ENCODE measurements at regions not wholly inside any gene's neighbourhood (a gene's known extent, or its start where the extent isn't known, plus 50 kb on each side); places are given as distances from the start of the nearest gene placed in this dataset.

DNA sequence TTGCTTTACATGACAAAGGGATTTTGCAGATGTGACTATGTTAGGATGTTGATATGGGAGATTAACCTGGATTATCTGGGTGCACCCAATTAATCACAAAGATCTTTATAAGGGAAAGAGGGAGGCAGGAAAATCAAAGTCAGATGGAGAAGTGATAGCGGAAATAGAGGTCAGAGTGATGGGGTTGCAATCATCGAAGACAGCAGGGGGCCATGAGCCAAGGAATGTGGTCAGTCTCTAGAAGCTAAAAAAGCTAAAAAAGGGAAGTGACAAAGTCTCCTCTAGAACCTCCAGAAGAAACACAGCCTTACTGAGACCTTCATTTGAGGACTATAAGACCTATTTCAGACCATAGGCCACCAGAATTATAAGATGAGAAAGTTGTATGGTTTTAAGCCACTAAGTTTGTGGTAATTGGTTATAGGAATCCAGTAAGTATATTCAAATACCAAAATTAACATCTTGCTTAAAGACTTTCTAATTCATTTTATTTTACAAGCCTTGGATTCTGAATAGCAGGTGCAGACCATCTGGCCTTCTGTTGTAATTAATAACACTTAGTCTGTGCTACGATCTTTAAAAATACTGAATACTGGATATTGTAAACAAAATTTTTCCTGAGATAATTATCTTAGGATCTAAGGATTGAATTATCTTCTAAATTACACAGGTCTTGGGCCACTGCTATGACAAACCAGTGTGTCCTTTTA lies 493.4 kb upstream of the PCDH20 start:
- ChIA-PET CTCF (no interaction called here), POLR2A (no interaction called here)
- no peaks in the 10 kb centered on the region for H3K27me3 ChIP-seq (ENCODE audit: control insufficient read depth in 2 of 2, insufficient read depth in 2 of 2, low read length in 2 of 2)
- no peak overlapping the region for H3K27ac ChIP-seq (ENCODE audit: insufficient read depth, low read depth, low read length)
- no peak overlapping the region for H3K4me3 ChIP-seq (replicated peaks in 1 of 3; ENCODE audit: insufficient read depth in 1 of 3, low read depth in 1 of 3, low read length in 3 of 3)
- H3K9me3 ChIP-seq (replicated peaks; ENCODE audit: control insufficient read depth, insufficient read depth, low read length) = no peaks in the 10 kb centered on the region
- H3K4me1 ChIP-seq (ENCODE audit: control insufficient read depth, extremely low read depth, insufficient read depth, low read length) = no peaks in the 10 kb centered on the region
- dilution Hi-C loops (cut with MboI; ENCODE audit: extremely low pct_ligation_motif_present, low sequenced_read_pairs) = no loop called here
- no peaks in the 10 kb centered on the region for H4K20me1 ChIP-seq (replicated peaks; ENCODE audit: control insufficient read depth, extremely low read depth, insufficient read depth, low read length)
- no peak overlapping the region for H3K4me2 ChIP-seq (ENCODE audit: insufficient read depth, low read length)
- no peaks in the 10 kb centered on the region for H3K36me3 ChIP-seq (ENCODE audit: control insufficient read depth in 2 of 2, extremely low read depth in 1 of 2, insufficient read depth in 2 of 2, low read length in 2 of 2)
- BruUV-seq (replicated peaks) = no TSS peak
- H3K79me2 ChIP-seq (ENCODE audit: control insufficient read depth, insufficient read depth, low read length) = no peaks in the 10 kb centered on the region
- no peak overlapping the region for H3K9ac ChIP-seq (replicated peaks; ENCODE audit: extremely low read depth, insufficient read depth, low read length)
- DNase-seq (ENCODE audit: low read depth, low spot score) (no peak), FAIRE-seq (no peak)
- H3K9me1 ChIP-seq (replicated peaks; ENCODE audit: control insufficient read depth, extremely low read depth, insufficient read depth, low read length) = no peaks in the 10 kb centered on the region
- H2AFZ ChIP-seq (ENCODE audit: low read depth, low read length) = no peak overlapping the region
- no peak for TF ChIP-seq POLR2A (IDR thresholded peaks at IDR 0.05; ENCODE audit: low read depth, low read length)
- TF ChIP-seq EZH2 (IDR thresholded peaks at IDR 0.05; ENCODE audit: borderline replicate concordance, low read depth, low read length, severe bottlenecking) = no peak
- TF ChIP-seq, protein P1, sequence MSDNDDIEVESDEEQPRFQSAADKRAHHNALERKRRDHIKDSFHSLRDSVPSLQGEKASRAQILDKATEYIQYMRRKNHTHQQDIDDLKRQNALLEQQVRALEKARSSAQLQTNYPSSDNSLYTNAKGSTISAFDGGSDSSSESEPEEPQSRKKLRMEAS (IDR thresholded peaks at IDR 0.05; ENCODE audit: insufficient read depth, insufficient read length) = no peak
- no peak for TF ChIP-seq JUN (IDR thresholded peaks at IDR 0.05; ENCODE audit: borderline replicate concordance, insufficient read depth, insufficient read length, low read depth)
- TF ChIP-seq FOS (IDR thresholded peaks at IDR 0.05; ENCODE audit: borderline replicate concordance, insufficient read depth, low read length) = no peak
- no peak for TF ChIP-seq MYC (IDR thresholded peaks at IDR 0.05; ENCODE audit: low read depth, low read length)
- no peak for TF ChIP-seq POLR2AphosphoS5 (IDR thresholded peaks at IDR 0.05; ENCODE audit: insufficient read depth, low read depth, low read length)
- TF ChIP-seq, protein P2, sequence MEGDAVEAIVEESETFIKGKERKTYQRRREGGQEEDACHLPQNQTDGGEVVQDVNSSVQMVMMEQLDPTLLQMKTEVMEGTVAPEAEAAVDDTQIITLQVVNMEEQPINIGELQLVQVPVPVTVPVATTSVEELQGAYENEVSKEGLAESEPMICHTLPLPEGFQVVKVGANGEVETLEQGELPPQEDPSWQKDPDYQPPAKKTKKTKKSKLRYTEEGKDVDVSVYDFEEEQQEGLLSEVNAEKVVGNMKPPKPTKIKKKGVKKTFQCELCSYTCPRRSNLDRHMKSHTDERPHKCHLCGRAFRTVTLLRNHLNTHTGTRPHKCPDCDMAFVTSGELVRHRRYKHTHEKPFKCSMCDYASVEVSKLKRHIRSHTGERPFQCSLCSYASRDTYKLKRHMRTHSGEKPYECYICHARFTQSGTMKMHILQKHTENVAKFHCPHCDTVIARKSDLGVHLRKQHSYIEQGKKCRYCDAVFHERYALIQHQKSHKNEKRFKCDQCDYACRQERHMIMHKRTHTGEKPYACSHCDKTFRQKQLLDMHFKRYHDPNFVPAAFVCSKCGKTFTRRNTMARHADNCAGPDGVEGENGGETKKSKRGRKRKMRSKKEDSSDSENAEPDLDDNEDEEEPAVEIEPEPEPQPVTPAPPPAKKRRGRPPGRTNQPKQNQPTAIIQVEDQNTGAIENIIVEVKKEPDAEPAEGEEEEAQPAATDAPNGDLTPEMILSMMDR (IDR thresholded peaks at IDR 0.05; ENCODE audit: extremely low read depth in 1 of 2, insufficient read depth in 1 of 2, low read depth in 1 of 2, low read length in 2 of 2) = no peak
- TF ChIP-seq GATA2 (IDR thresholded peaks at IDR 0.05; ENCODE audit: insufficient read depth, insufficient read length, low read depth, low read length) = no peak
- intact Hi-C loops (cut with micrococcal nuclease) = no loop called here

Measured in endothelial cell of umbilical vein (primary cell).